GM13976 (cell line): ENCODE measurements at regions not wholly inside any gene's neighbourhood (a gene's known extent, or its start where the extent isn't known, plus 50 kb on each side); places are given as distances from the start of the nearest gene placed in this dataset.

Source experiments
- DNase-seq: peaks from one replicate; pipeline ENCODE4 v3.0.0; 2012; ENCODE audit warnings: low spot score
- in situ Hi-C: fragments of 300-500 bp; cut with MboI; formaldehyde crosslinking; loops from one replicate; pipeline ENCODE4 v1.12.0; 2022; ENCODE audit warnings: low sequenced_read_pairs, mixed read lengths, inconsistent platforms; ENCODE audit not compliant: unreplicated experiment
- TF ChIP-seq, protein P1 (sequence below): IDR thresholded peaks from 2 replicates; pipeline ENCODE4 v1.5.1; 2012; ENCODE audit warnings: borderline replicate concordance, mild to moderate bottlenecking; ENCODE audit not compliant: insufficient read depth; ENCODE audit errors: extremely low read depth, missing control alignments, control extremely low read depth

- DNase-seq: no peak
- in situ Hi-C loops: no loop called here
- TF ChIP-seq, protein P1, sequence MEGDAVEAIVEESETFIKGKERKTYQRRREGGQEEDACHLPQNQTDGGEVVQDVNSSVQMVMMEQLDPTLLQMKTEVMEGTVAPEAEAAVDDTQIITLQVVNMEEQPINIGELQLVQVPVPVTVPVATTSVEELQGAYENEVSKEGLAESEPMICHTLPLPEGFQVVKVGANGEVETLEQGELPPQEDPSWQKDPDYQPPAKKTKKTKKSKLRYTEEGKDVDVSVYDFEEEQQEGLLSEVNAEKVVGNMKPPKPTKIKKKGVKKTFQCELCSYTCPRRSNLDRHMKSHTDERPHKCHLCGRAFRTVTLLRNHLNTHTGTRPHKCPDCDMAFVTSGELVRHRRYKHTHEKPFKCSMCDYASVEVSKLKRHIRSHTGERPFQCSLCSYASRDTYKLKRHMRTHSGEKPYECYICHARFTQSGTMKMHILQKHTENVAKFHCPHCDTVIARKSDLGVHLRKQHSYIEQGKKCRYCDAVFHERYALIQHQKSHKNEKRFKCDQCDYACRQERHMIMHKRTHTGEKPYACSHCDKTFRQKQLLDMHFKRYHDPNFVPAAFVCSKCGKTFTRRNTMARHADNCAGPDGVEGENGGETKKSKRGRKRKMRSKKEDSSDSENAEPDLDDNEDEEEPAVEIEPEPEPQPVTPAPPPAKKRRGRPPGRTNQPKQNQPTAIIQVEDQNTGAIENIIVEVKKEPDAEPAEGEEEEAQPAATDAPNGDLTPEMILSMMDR: no peak
Observed at GRCh38 chr1:157277913-157278312, 139.7 kb upstream of the ETV3 start.

DNA sequence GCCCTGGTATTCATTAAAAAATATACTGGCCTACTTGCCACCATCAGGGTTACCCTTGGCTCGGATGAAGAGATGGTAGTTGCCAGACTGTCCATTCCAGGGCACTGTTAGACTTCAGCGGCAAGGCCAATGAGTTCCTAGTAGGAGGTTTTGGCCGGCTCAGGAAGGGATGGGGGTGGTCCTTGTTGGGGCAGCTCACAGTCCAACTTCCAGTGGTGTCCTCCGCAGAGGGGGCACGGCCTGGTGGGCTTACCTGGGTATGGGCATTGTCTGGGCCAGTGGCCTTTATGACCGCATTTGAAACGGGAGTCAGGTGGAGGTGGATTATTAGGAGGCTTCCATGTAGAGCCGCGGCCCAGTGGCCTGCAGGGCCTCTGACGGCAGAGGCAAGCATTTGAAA, 139.1 kb upstream of the ETV3 start:
- TF ChIP-seq, protein P1: no peak
- in situ Hi-C loops: no loop called here
- DNase-seq: no peak

DNA sequence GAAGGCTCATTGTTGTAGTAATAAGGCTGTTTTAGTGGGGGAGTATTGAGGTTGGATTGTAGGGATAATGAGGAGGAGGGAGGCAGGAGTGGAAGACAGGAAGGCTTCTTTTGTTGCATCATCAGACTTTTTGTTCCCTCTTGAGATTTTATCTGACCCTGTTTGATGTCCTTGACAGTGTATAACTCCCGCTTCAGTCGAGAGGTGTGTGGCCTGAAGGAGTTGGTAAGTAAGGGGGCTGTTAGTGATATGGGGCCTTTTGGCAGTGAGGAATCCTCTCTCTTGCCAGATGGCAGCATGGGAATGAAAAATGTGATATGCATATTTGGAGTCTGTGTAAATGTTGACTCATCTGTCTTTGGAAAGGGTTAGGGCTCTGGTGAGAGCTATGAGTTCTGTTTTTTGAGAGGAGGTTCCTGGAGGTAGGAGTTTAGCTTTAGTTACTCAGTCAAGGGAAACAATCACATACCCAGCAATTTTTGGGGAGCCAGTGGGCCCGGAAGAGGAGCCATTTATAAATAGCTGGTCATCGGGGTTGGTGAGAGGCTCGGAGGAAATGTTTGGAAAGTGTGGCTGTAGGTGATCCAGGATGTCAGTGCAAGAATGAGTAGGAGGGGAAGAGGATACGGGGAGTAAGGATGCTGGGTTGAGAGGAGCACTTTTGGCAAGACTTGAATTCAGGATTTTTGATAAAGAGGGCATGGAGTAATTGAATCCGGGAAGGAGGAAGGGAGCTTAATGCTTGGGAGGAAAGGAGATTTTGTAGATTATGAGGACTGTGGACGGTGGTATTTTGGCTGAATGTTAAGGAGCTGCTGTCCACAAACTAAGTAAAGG, 136.7 kb upstream of the ETV3 start:
- TF ChIP-seq, protein P1: no peak
- in situ Hi-C loops: no loop called here
- no peak for DNase-seq

GRCh38 chr1:157272729-157273524, 134.7 kb upstream of the ETV3 start:
- TF ChIP-seq, protein P1: no peak
- DNase-seq: no peak
- in situ Hi-C loops: no loop called here

GRCh38 chr1:157272264-157272663, 134.1 kb upstream of the ETV3 start:
- TF ChIP-seq, protein P1: no peak
- in situ Hi-C loops: no loop called here
- DNase-seq: no peak

GRCh38 chr1:157270705-157271274, 132.6 kb upstream of the ETV3 start:
- DNase-seq: no peak
- TF ChIP-seq, protein P1: no peak
- in situ Hi-C loops: no loop called here
